PC-9 (cell line): ENCODE measurements at regions not wholly inside any gene's neighbourhood (a gene's known extent, or its start where the extent isn't known, plus 50 kb on each side); places are given as distances from the start of the nearest gene placed in this dataset.

ENCODE experiments used
- BruUV-seq: library from RNA; stranded (reverse); fragments of 400-500 nt; replicated peaks from 2 replicates; lab custom pipeline; 2021; lab: Mats Ljungman, UMichigan
- CTCF ChIA-PET: fragments of 300-600 bp; sonication (Branson Sonifier 250); formaldehyde crosslinking; loops from one replicate; lab custom pipeline; 2022; ENCODE audit warnings: antibody characterized with exemption; lab: Charles Lee
- POLR2A ChIA-PET: fragments of 300-600 bp; sonication (Branson Sonifier 250); formaldehyde crosslinking; loops from one replicate; lab custom pipeline; 2022; ENCODE audit warnings: antibody characterized with exemption; ENCODE audit not compliant: unreplicated experiment; lab: Charles Lee
- DNase-seq, 2 experiments: peaks; one replicate each; pipeline versions ENCODE4 v3.0.0 to v3.0.0-alpha.2; 2015 to 2022; ENCODE audit warnings: mixed read lengths in 1 of 2
- H2AFZ ChIP-seq: fragments of 200-600 bp; sonication (generic); 2 replicates; pipeline ENCODE4 v1.8.1; 2017; ENCODE audit warnings: antibody characterized with exemption
- H3F3A ChIP-seq: fragments of 200-600 bp; sonication (generic); 2 replicates; pipeline ENCODE4 v1.8.1; 2017; ENCODE audit warnings: antibody characterized with exemption, mild to moderate bottlenecking, low read depth; ENCODE audit not compliant: insufficient read depth
- H3K27ac ChIP-seq: fragments of 200-600 bp; sonication (generic); 2 replicates; pipeline ENCODE4 v1.6.1; 2016; ENCODE audit warnings: mixed run types
- H3K27me3 ChIP-seq: fragments of 200-600 bp; sonication (generic); 2 replicates; pipeline ENCODE4 v1.6.1; 2016; ENCODE audit warnings: low read depth, mixed run types; ENCODE audit not compliant: insufficient read depth
- H3K36me3 ChIP-seq: fragments of 200-600 bp; sonication (generic); 2 replicates; pipeline ENCODE4 v1.6.1; 2016; ENCODE audit warnings: low read depth, mixed run types
- H3K4me1 ChIP-seq: fragments of 200-600 bp; sonication (generic); replicated peaks from 2 replicates; pipeline ENCODE4 v1.6.1; 2016; ENCODE audit warnings: mixed run types; ENCODE audit not compliant: insufficient read depth
- H3K4me2 ChIP-seq: fragments of 200-600 bp; sonication (generic); 2 replicates; pipeline ENCODE4 v1.6.1; 2017; ENCODE audit warnings: mixed run types
- H3K4me3 ChIP-seq: fragments of 200-600 bp; sonication (generic); 2 replicates; pipeline ENCODE4 v1.6.1; 2016; ENCODE audit warnings: mixed run types
- H3K79me2 ChIP-seq: fragments of 200-600 bp; sonication (generic); 2 replicates; pipeline ENCODE4 v1.6.1; 2017; ENCODE audit warnings: low read depth, mixed run types
- H3K9me2 ChIP-seq: fragments of 200-600 bp; sonication (generic); 2 replicates; pipeline ENCODE4 v1.8.1; 2017; ENCODE audit warnings: mild to moderate bottlenecking; ENCODE audit not compliant: insufficient read depth
- H3K9me3 ChIP-seq: fragments of 200-600 bp; sonication (generic); 2 replicates; pipeline ENCODE4 v1.8.1; 2016; ENCODE audit warnings: low read depth; ENCODE audit not compliant: insufficient read depth
- H4K20me1 ChIP-seq: fragments of 200-600 bp; sonication (generic); 2 replicates; pipeline ENCODE4 v1.8.1; 2017; ENCODE audit not compliant: insufficient read depth
- CTCF ChIP-seq: fragments of 200-600 bp; sonication (generic); conservative IDR thresholded peaks from 2 replicates; pipeline ENCODE4 v1.6.1; 2017; ENCODE audit warnings: mixed run types, antibody characterized with exemption, mild to moderate bottlenecking, moderate library complexity
- EZH2 ChIP-seq: fragments of 200-600 bp; sonication (generic); IDR thresholded peaks from 2 replicates; pipeline ENCODE4 v1.8.0; 2017; ENCODE audit warnings: antibody characterized with exemption, low read depth
- intact Hi-C: fragments of 100-400 bp; cut with micrococcal nuclease; formaldehyde crosslinking; loops from one replicate; pipeline ENCODE4 v1.10.0; 2022; ENCODE audit not compliant: unreplicated experiment

- Histone ChIP-seq H3K4me1 (no peaks in the 10 kb centered on the region), H3K9me2 (no peaks in the 10 kb centered on the region; the same call in 1 of the 2 replicates), H4K20me1 (no peaks in the 10 kb centered on the region), H3K4me3 (no peak overlapping the region), H3F3A (no peaks in the 10 kb centered on the region), H3K36me3 (no peaks in the 10 kb centered on the region), H3K4me2 (no peak overlapping the region), H3K79me2 (no peaks in the 10 kb centered on the region), H3K9me3 (no peaks in the 10 kb centered on the region), H2AFZ (no peak overlapping the region), H3K27me3 (no peaks in the 10 kb centered on the region), H3K27ac (no peak overlapping the region)
- CTCF ChIA-PET = no interaction called here
- intact Hi-C loops = no loop called here
- BruUV-seq = no TSS peak
- TF ChIP-seq EZH2 (no peak), CTCF (no peak)
- DNase-seq = no peak
- POLR2A ChIA-PET = no interaction called here
These were observed 62.4 kb upstream of the PPARGC1A start for GRCh38 chr4:23952258-23952657.

- Histone ChIP-seq H3K79me2 (no peaks in the 10 kb centered on the region), H3K4me3 (no peak overlapping the region), H2AFZ (no peak overlapping the region), H3K4me2 (no peak overlapping the region), H3K27me3 (no peaks in the 10 kb centered on the region), H3K4me1 (no peaks in the 10 kb centered on the region), H3F3A (no peaks in the 10 kb centered on the region), H4K20me1 (no peaks in the 10 kb centered on the region), H3K36me3 (no peaks in the 10 kb centered on the region), H3K27ac (no peak overlapping the region), H3K9me3 (no peaks in the 10 kb centered on the region), H3K9me2 (no peaks in the 10 kb centered on the region)
- POLR2A ChIA-PET = no interaction called here
- BruUV-seq = no TSS peak
- TF ChIP-seq CTCF = no peak
- no peak for TF ChIP-seq EZH2
- intact Hi-C loops = no loop called here
- DNase-seq = no peak
- CTCF ChIA-PET = no interaction called here
These were observed 58.0 kb upstream of the PPARGC1A start for GRCh38 chr4:23947826-23948225.

- ChIA-PET POLR2A (interaction anchor here (0.6 kb wide), 1 partner anchor 1677 kb away, joined by 6 read pairs; no protein-coding TSS in a partner anchor), CTCF (no interaction called here)
- H4K20me1 ChIP-seq = no peaks in the 10 kb centered on the region
- no peak overlapping the region for H3K4me3 ChIP-seq
- no peaks in the 10 kb centered on the region for H3K9me2 ChIP-seq
- TF ChIP-seq CTCF = no peak
- no peak for TF ChIP-seq EZH2
- H3K27ac ChIP-seq = no peak overlapping the region
- no peaks in the 10 kb centered on the region for H3K36me3 ChIP-seq
- no peaks in the 10 kb centered on the region for H3F3A ChIP-seq
- no peaks in the 10 kb centered on the region for H3K4me1 ChIP-seq
- H3K79me2 ChIP-seq = no peaks in the 10 kb centered on the region
- H3K9me3 ChIP-seq = no peaks in the 10 kb centered on the region
- no TSS peak for BruUV-seq
- intact Hi-C loops = no loop called here
- no peak overlapping the region for H2AFZ ChIP-seq
- no peak for DNase-seq
- H3K4me2 ChIP-seq = no peak overlapping the region
- H3K27me3 ChIP-seq = no peaks in the 10 kb centered on the region
These were observed 56.5 kb upstream of the PPARGC1A start for GRCh38 chr4:23946299-23946698.
